ENCODE measurements at regions not wholly inside any gene's neighbourhood (a gene's known extent, or its start where the extent isn't known, plus 50 kb on each side); places are given as distances from the start of the nearest gene placed in this dataset.

GRCh38 chr5:66441351-66441750, 154.8 kb upstream of the MAST4 start:
- BruUV-seq (replicated peaks) = no TSS peak
- DNase-seq (ENCODE audit: low spot score) (no peak), ATAC-seq (no peak), FAIRE-seq (no peak)
- intact Hi-C loops (cut with micrococcal nuclease; ENCODE audit: unreplicated experiment) (no loop called here), in situ Hi-C loops (cut with HindIII; ENCODE audit: extremely low pct_ligation_motif_present, low pct_unique_long_range_greater_than_20kb) (no loop called here)
- H3K9me3 ChIP-seq (ENCODE audit: low read length) = no peaks in the 10 kb centered on the region
- no peak overlapping the region for H3K4me3 ChIP-seq (replicated peaks in 1 of 3; ENCODE audit: insufficient read depth in 1 of 3, low read depth in 2 of 3, low read length in 3 of 3)
- ChIA-PET POLR2A (no interaction called here), CTCF (ENCODE audit: low intra/inter-chr PET ratio, low total read pairs) (no interaction called here)
- no peaks in the 10 kb centered on the region for H3K4me1 ChIP-seq (ENCODE audit: insufficient read depth, low read length)
- H4K20me1 ChIP-seq (ENCODE audit: insufficient read depth, low read length) = no peaks in the 10 kb centered on the region
- H3K9ac ChIP-seq (ENCODE audit: insufficient read depth, low read depth, low read length) = no peak overlapping the region
- H3K27ac ChIP-seq (ENCODE audit: extremely low read length, insufficient read depth, low read length) = no peak overlapping the region
- H3K79me2 ChIP-seq (ENCODE audit: insufficient read depth, low read length) = no peaks in the 10 kb centered on the region
- no peaks in the 10 kb centered on the region for H3K27me3 ChIP-seq (ENCODE audit: control insufficient read depth in 1 of 2, insufficient read depth in 2 of 2, low read length in 2 of 2)
- WGBS (ENCODE audit: low lambda C conversion rate) = 42% methylated on average over 1 of the region's 1 CpG
- H3K36me3 ChIP-seq (replicated peaks in 1 of 2; ENCODE audit: control insufficient read depth in 1 of 2, insufficient read depth in 2 of 2, low read length in 2 of 2) = no peaks in the 10 kb centered on the region
- no peak for TF ChIP-seq MYC (CRISPR knock-in tag; IDR thresholded peaks at IDR 0.05; ENCODE audit: borderline replicate concordance)
- no peak overlapping the region for H2AFZ ChIP-seq (ENCODE audit: low read length)
- no peak overlapping the region for H3K4me2 ChIP-seq (ENCODE audit: low read depth, low read length)

DNA sequence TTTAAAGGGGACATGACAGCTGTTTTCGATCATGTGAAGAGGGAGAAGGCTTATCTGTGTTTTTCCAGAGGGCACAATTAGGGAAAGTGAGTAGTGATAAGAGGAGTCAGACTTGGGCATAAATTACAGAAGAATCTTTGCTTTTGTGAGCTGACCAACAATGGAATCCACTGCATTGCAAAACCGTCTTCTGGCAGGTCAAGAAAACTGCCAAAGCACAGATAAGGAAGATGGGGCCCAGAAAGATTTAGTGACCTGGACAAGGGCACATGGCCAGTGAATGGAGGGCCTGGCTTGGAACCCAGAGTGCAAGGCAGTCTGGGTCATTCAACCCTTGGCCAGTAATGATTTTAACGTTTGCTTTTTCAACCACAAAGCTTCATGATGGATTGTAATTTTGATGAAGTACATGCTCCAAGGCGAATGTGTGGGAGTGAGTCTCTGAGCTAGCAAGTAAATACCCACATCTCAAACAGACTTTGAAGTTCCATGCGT, 153.2 kb upstream of the MAST4 start:
- ChIA-PET POLR2A (no interaction called here), CTCF (ENCODE audit: low intra/inter-chr PET ratio, low total read pairs) (no interaction called here)
- no peak for ATAC-seq
- intact Hi-C loops (cut with micrococcal nuclease; ENCODE audit: unreplicated experiment) = no loop called here
- no peak overlapping the region for H2AFZ ChIP-seq (ENCODE audit: low read length)
- under 1% methylated on average over 5 of the region's 5 CpGs for WGBS (ENCODE audit: low lambda C conversion rate)
- H4K20me1 ChIP-seq (ENCODE audit: insufficient read depth, low read length) = no peaks in the 10 kb centered on the region
- no peak overlapping the region for H3K4me3 ChIP-seq (replicated peaks in 1 of 3; ENCODE audit: insufficient read depth in 1 of 3, low read depth in 2 of 3, low read length in 3 of 3)
- no peak overlapping the region for H3K27ac ChIP-seq (ENCODE audit: extremely low read length, insufficient read depth, low read length)
- no peaks in the 10 kb centered on the region for H3K36me3 ChIP-seq (replicated peaks in 1 of 2; ENCODE audit: control insufficient read depth in 1 of 2, insufficient read depth in 2 of 2, low read length in 2 of 2)
- no peak for DNase-seq (ENCODE audit: low spot score)
- no peak for TF ChIP-seq ZFP82 (CRISPR knock-in tag; IDR thresholded peaks at IDR 0.05; ENCODE audit: borderline replicate concordance)
- TF ChIP-seq ZBTB20 (CRISPR knock-in tag; IDR thresholded peaks at IDR 0.05; ENCODE audit: borderline replicate concordance, low read depth) = no peak
- TF ChIP-seq ARID2 (CRISPR knock-in tag; IDR thresholded peaks at IDR 0.05; ENCODE audit: borderline replicate concordance) = no peak
- TF ChIP-seq ZNF879 (CRISPR knock-in tag; IDR thresholded peaks at IDR 0.05) = no peak
- TF ChIP-seq ARNT2 (CRISPR knock-in tag; IDR thresholded peaks at IDR 0.05; ENCODE audit: low read depth) = no peak
- no peak for TF ChIP-seq MED13 (CRISPR knock-in tag; IDR thresholded peaks at IDR 0.05)
- no peak for TF ChIP-seq NFE2 (CRISPR knock-in tag; IDR thresholded peaks at IDR 0.05)
- TF ChIP-seq ZNF629 (CRISPR knock-in tag; conservative IDR thresholded peaks at IDR 0.05) = no peak
- TF ChIP-seq ZNF337 (CRISPR knock-in tag; IDR thresholded peaks at IDR 0.05; ENCODE audit: borderline replicate concordance, low read depth) = no peak
- in situ Hi-C loops (cut with HindIII; ENCODE audit: extremely low pct_ligation_motif_present, low pct_unique_long_range_greater_than_20kb) = no loop called here
- no peaks in the 10 kb centered on the region for H3K79me2 ChIP-seq (ENCODE audit: insufficient read depth, low read length)
- H3K4me2 ChIP-seq (ENCODE audit: low read depth, low read length) = no peak overlapping the region
- no peaks in the 10 kb centered on the region for H3K27me3 ChIP-seq (ENCODE audit: control insufficient read depth in 1 of 2, insufficient read depth in 2 of 2, low read length in 2 of 2)
- BruUV-seq (replicated peaks) = no TSS peak
- no peaks in the 10 kb centered on the region for H3K4me1 ChIP-seq (ENCODE audit: insufficient read depth, low read length)
- no peak overlapping the region for H3K9ac ChIP-seq (ENCODE audit: insufficient read depth, low read depth, low read length)
- H3K9me3 ChIP-seq (ENCODE audit: low read length) = no peaks in the 10 kb centered on the region
- FAIRE-seq = no peak
